Stimulated activated CD8-positive, alpha-beta memory T cell treated with anti-CD3 and anti-CD28 coated beads, Interleukin-12 subunit alpha, Interleukin-12 subunit beta, amount 100 ng/mL, for 1 hour (primary cell): ENCODE measurements at regions not wholly inside any gene's neighbourhood (a gene's known extent, or its start where the extent isn't known, plus 50 kb on each side); places are given as distances from the start of the nearest gene placed in this dataset.
"Not testable (repeated sequence)": the region's sequence is repeated elsewhere in the genome, so short reads cannot be mapped to it uniquely, and the experiment has no call there.

Experiments used
- DNase-seq: peaks from one replicate; pipeline ENCODE4 v3.0.0-alpha.2; 2020; ENCODE audit warnings: low read depth

- DNase-seq, result no peak
Observed at GRCh38 chr6:15143540-15143939, 102.3 kb upstream of the JARID2 start.

- no peak for DNase-seq
Observed at GRCh38 chr6:15145821-15146220, 100.0 kb upstream of the JARID2 start.

GRCh38 chr6:15147827-15148226 lies 98.0 kb upstream of the JARID2 start:
- DNase-seq, result no peak

DNA sequence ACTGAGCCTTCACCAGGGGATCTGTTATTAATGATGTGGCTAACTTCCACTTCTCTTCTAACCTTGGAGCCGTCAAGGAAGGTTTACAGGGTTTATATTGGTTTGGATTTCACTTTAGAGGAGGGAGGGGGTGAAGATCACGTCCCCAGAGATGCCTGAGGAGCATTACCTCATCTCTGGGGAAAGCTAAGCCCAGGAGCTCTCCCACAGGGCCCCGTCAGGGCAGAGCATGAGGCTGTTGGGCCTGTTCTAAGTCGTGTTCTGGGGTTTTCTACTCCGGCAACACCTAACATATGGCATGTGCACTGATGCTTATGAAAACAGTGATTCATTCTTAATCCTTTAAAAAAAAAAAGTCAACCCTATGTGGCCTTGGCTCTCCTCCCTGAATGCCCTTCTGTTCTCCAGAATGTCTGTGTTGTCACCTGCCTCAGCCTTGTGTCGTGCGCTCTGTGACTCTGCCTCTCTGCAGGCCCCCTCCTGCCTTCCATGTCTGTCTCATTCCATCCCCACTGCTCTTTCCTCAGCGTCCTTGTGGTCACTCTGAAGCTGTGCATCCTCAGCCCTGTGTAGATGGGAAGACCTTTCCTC lies 97.4 kb upstream of the JARID2 start:
- no peak for DNase-seq

DNA sequence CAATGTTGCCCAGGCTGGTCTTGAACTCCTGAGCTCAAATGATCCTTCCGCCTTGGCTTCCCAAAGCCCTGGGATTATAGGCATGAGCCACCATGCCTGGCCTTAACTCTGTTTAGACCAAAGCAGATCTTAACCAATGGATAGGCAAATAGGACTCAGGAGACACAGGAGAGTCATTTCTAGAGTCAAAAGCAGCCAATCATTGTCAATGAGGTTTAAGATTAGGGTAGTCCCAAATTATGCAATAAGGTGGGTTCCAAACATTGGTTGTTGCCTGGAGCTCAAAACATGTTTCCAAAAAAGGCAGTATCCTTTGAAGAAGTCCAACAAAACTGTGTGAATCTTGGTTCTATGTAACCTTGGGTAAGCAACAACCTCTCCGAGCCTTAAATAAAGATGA lies 95.7 kb upstream of the JARID2 start:
- no peak for DNase-seq

DNA sequence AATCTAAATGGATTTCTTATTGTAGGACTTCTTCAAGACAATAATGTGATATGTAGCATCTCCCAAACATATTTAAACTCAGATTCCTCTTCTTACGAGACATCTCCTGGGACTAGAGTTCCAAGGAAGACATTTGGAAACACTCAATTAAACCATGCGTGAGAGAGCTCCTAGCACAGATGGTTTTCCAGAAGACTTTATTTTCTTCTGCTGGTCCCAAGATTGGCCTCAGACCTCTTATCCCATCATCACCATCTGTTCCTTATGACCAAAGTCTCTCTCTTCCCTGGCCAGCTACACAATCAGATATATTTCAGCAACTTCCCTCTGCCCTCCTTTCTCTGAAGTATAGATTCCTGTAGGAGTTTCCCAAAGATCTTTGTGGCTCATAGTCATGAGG lies 93.2 kb upstream of the JARID2 start:
- DNase-seq, result no peak

DNA sequence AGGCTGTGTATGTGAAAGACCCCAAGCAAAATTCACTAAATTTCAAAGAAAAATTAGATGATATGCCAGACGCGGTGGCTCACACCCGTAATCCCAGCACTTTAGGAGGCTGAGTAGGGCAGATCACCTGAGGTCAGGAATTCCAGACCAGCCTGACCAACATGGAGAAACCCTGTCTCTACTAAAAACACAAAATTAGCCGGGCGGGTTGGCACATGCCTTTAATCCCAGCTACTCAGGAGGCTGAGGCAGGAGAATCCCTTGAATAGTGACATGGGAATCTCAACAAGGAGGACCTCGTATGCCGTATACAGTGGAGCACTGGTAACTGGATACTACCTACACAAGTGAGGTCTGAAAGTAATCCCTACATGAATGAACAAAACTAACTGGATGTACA lies 92.7 kb upstream of the JARID2 start:
- no peak for DNase-seq

DNA sequence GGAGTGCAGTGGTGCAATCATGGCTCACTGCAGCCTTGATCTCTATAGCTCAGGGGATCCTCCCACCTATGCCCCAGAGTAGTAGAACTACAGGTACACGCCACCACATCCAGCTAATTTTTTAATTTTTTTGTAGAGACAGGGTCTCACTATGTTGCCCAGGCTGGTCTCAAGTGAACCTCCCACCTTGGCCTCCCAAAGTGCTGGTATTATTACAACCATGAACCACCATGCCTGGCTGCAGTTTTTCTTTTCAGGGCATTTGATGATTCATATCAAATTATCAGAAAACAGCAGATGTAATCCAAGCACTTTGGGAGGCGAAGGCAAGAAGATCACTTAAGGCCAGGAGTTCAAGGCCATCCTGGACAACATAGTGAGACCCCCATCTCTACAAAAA lies 88.4 kb upstream of the JARID2 start:
- DNase-seq, result no peak

DNA sequence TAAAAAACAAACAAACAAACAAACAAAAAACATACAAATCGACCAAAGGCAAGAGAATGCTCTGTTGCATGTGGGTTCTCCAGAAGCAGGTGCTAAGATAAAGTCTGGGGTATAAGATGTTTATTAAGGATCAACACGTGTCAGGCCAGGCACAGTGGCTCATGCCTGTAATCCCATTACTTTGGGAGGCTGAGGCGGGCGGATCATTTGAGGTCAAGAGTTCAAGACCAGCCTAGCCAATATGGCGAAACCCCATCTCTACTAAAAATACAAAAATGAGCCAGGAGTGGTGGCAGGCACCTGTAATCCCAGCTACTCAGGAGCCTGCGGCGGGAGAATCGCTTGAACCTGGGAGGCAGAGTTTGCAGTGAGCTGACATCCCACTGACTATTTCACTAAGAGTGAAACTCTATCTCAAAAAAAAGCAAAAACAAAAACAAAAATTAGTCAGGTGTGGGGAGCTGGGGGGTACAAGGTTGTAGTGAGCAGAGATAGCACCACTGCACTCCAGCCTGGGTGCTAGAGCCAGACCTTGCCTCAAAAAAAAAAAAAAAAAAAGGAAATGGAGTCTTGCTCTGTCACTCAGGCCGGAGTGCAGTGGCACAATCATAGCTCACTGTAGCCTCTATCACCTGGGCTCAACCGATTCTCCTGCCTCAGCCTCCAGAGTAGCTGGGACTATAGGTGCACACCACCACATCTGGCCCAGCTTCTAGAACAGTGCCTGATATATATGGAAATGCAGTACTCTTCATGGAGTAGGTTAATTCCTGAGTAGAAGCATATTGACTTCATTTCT lies 86.8 kb upstream of the JARID2 start:
- DNase-seq, result no peak

DNA sequence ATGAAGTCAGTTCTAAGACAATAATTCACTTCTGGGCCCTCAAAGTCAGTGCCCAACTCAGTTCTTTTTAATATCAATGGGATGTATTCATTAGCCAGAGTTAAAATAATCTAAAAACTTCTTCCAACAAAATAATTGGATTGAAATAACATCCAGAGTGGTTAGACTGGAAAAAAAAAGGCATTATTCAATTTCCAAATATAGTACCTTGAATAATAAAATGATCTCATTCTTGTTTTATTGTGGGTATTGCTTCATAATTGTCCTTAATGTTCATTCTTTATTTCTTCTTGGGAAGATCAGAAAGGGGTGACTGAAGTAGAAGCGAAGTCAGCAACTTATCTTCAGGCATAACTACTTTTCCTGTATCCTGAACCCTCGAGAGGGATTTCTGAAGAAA lies 85.1 kb upstream of the JARID2 start:
- no peak for DNase-seq

- DNase-seq, result not testable (repeated sequence)
Observed at GRCh38 chr6:15164855-15165254, 81.0 kb upstream of the JARID2 start.

GRCh38 chr6:15166121-15166520 lies 79.7 kb upstream of the JARID2 start:
- no peak for DNase-seq

DNA sequence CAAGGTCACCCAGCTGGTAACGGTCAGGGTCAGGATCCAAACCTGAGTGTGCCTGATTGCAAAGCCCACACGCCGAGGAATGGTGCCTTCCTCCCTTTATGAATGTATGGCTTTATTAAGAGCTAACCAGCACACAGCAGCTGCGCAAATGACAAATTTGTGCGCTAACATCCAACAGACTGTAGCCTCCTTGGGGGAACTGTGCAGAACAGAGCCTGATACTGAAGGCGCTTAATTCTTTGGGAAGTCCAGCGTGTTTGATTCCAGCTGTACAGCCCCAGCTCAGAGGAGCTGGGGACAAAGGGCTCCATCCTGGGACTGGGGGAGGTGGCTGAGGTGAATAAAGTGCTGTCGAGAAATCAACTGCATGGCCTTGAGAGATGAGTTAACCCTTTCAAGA lies 75.7 kb upstream of the JARID2 start:
- DNase-seq, result no peak

- DNase-seq, result no peak
Observed at GRCh38 chr6:15171026-15171425, 74.8 kb upstream of the JARID2 start.

GRCh38 chr6:15176816-15177370 lies 69.0 kb upstream of the JARID2 start:
- DNase-seq, result no peak

DNA sequence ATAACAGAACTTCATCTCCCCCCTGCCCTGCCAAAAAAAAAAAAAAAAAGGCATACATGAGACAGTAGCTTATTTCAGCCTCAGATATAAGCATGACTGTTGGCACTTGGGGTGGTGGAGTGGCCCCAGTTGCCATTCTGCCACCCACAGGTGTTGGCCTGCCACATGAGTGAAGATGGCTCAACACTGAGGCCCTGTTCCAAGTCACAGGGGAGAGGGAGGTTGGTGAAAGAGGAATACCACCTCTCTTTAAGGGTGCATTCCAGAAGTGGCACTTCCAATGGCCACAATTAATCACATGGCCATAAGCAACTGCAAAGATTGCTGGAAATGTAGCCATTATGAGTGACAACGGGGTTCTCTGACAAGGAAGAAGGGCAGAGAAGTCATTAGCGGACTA lies 61.9 kb upstream of the JARID2 start:
- no peak for DNase-seq

DNA sequence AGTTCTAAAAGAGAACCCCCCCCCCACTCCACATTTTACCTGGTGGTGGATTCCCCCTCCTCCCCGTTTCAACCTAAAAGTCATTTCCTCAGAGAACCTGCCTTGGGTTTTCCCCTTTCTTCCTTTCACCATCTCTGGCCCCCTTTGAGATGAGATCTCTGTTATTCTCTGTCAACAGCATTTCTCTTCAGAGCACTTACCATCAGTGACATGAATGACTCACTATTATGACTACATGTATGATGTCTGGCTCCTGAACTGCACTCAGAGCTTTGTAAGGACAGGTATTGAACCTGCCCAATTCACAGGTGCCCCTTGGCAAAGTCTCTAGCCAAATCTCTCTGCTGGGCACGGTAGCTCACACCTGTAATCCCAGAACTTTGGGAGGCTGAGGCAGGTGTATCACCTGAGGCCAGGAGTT lies 61.4 kb upstream of the JARID2 start:
- no peak for DNase-seq

DNA sequence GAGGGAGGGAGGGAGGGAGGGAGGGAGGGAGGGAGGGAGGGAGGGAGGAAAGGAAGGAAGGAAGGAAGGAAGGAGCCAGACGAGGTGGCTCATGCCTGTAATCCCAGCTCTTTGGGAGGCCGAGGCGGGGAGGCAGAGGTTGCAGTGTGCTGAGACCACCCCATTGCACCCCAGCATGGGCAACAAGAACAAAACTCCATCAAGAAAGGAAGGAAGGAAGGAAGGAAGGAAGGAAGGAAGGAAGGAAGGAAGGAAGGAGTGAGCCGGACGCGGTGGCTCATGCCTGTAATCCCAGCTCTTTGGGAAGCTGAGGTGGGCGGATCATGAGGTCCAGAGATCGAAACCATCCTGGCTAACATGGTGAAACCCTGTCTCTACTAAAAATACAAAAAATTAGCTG lies 60.8 kb upstream of the JARID2 start:
- not testable (repeated sequence) for DNase-seq

GRCh38 chr6:15193451-15193850 lies 52.4 kb upstream of the JARID2 start:
- not testable (repeated sequence) for DNase-seq

DNA sequence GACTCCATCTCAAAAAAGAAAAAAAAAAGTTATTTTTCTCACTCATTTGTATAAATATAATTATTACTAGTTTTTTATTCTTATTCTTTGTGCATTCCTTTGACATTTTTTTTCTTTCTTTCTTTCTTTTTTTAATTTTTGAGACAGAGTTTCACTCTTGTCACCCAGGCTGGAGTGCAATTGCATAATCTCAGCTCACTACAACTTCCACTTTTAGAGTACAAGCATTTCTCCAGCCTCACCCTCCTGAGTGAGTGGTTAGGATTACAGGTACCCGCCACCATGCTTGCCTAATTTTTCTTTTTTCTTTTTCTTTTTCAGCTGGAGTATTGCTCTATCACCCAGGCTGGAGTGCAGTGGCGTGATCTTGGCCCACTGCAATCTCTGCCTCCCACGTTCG lies 51.4 kb upstream of the JARID2 start:
- DNase-seq, result no peak
